Fibroblast of upper back skin (primary cell): ENCODE measurements at regions not wholly inside any gene's neighbourhood (a gene's known extent, or its start where the extent isn't known, plus 50 kb on each side); places are given as distances from the start of the nearest gene placed in this dataset.
"Not testable (repeated sequence)": the region's sequence is repeated elsewhere in the genome, so short reads cannot be mapped to it uniquely, and the experiment has no call there.

Source experiments
- DNase-seq: peaks from one replicate; pipeline ENCODE4 v3.0.0-alpha.2; 2013

DNA sequence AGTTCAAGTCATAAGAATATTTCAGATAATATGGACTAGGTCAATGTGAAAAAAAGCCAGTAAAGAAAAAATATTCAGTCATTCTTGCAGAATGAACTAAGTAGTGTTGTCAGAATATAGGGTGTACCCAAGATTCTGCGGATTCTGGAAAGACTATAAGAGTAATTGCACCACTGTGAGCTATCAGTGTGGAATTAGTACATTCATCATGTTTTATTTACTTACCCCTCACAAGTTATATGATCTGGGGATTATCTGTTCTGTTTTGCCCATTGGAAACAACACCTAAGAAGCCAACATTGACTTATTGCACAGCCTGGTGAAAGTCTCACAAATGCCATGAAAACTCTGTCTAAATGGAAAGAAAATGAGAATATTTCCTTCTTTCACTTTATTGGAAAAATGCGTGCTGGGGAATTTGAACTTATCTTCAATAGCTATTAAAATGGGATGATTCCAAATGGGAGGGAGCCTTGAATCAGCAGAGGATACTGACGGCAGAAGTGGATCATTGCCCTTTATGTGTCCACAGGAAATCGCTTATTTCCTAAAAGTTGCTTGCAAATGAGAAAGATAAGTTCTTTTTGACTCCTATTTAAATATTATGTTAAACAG is 563.3 kb upstream of the POM121L12 start:
- DNase-seq: no peak

DNA sequence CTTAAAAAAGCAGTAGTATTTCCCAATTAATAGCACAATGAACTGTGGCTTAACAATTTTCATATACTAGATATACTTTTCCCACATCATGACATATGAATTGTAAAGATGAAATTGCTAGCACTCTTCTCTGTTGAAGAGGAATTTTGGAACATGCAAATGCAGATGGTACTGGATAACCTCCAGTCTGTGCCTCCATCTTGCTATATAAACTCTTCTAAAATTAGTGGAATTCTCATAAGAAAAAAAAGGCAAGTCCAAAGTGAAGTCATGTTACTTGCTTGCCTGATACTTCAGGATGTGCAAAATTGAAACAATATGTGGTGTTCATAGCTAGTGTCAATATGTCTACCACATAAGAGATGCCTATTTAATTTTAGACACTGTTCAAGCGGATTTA is 570.2 kb upstream of the POM121L12 start:
- DNase-seq: no peak

DNA sequence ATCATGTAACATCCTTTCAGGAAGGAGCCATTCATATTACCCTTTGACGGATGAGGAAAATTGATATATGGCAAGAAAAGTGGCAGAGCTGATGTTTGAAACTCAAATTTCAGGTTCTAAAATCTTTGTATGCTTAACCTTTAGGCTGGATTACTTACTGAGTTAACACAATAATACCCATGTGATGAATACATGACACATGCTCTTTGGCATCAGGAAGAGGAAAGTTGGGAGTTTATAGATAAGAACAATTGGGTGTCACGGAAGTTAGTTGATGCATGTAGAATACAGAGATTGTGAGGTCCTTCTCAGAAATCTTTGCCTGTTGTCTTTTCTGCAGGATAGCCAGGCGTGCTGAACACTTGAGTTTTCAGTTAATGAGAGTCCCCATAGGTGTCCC is 572.1 kb upstream of the POM121L12 start:
- DNase-seq: no peak

DNA sequence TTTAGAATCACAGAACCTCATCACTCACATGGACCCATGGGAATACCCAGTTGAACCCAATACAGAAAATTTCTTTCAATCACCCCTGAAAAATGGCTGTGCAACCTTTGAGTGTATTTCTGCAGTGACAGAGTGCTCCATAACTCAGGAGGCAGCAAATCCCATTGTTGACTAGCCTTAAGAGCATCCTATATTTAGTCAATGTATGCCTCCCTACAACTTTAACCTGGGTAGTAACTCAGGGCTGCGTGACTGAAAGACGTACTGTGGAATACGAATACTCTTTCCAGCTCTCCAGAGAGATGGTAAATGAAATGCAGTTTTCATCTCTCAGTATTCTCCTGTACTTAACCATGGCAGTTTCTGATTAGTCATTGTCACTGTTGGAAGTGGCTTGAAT is 573.0 kb upstream of the POM121L12 start:
- no peak for DNase-seq

DNA sequence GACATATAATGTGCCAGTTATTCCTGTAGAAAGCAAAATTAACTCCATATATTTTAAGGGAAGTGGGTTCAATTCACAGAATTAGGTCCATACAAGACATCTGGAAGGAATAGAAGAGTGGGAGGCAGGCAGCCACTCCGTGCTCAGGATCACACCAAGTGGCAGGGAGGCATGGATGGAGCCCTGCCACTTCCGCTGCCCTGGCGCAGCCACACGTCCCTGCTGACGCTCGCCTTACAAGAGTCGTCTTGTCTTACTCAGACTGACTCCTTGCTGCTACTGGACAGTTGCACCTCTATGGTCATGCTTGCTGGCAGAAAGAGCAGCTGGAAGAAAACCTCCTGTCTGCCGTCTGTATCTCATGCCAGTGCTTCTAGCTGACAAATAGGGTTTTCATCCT is 579.9 kb upstream of the POM121L12 start:
- no peak for DNase-seq

DNA sequence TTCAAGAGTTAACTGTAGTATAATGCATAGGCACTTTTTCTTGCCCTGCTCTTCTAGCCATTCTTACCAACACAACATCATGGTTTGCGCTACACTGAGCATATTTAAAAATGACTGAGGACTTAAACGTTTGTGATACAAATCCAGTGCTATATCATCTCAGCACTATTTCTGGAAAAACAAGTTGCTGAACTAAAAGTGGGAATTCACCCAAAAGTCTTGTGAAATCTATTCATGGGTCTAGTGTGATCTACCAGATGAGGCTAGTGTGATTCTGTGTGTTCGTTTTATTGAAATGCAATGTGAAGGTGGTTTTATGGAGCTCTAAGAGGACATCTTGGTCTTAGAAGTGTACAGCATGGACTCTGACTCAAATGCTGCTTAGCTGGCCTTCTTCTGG is 584.6 kb upstream of the POM121L12 start:
- no peak for DNase-seq

DNA sequence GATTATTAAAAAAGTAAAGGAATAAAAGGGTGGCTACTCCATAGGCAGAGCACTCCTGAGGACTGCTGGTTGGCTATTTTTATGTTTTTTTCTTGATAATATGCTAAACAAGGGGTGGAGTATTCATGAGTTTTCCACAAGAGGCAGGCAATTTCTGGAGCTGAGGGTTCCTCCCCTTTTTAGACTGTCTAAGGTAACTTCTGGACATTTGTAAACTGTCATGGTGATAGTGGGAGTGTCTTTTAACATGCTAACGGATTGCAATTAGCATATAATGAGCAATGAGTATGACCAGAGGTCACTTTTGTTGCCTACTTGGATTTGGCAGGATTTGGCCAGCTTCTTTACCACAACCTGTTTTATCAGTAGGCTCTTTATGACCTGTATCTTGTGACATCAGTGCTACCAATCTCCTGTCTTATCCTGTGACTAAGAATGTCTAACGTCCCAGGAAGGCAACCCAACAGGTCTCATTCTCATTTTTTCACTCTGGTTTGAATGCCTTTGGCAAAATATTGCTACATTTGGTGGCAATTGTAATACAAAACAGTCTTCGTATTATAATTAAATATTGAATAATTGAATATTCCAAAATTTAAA is 587.8 kb upstream of the POM121L12 start:
- no peak for DNase-seq

DNA sequence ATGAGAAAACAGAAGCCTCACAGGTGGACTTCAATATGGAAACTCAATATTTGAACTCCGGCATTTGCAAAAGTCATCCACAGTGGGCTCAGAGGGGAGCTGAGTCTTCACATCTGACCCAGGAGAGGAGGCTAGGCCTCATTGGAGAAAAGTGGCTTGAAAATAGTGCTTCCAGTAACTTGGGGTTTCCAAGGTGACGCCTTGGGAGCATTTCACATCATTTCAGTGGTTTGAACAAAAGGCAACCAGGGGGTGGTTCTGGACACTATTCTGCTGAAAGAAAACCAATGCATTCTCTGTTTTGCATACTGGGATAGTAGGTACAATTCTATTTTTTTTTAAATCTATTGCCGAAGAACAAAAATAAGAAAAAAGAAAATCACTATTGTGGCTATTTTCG is 599.2 kb upstream of the POM121L12 start:
- no peak for DNase-seq

DNA sequence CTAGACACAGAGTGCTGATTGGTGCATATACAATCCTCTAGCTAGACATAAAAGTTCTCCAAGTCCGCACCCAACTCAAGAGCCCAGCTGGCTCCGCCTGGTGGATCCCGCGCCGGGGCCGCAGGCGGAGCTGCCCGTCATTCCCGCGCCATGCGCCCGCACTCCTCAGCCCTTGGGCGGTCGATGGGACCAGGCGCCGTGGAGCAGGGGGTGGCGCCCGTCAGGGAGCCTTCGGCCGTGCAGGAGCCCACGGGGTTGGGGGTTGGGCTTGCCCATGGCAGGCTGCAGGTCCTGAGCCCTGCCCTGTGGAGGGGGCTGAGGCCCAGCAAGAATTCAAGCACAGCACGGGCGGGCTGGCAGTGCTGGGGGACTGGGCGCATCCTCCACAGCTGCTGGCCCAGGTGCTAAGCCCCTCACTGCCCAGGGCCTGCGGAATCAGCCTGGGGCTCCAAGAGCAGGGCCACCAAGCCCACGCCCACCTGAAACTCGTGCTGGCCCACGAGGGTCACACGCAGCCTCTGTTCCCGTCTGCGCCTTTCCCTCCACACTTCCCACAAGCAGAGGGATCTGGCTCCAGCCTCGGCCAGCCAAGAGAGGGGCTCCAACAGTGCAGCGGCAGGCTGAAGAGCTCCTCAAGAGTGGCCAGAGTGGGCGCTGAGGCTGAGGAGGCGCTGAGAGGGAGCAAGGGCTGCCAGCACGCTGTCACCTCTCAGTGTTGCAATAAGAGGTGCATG is 604.2 kb upstream of the POM121L12 start:
- DNase-seq: no peak

DNA sequence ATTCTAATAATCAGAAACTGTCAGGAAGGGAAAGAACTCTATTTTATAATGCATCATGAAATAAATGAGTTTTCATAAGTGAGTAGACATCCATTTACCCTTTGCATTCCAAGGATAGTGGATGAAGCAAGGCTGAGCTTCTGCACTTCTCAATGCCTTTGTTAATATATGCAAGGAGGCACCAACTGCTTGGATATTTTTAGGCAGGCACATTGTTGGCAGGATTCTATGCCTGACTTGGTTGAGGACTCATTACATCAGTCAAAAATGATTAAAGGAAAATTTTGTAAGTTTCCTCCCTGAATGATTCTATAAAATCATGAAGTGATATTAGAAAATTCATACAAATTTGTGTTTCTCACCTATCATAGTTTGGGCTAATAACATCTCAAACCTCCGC is 612.2 kb upstream of the POM121L12 start:
- no peak for DNase-seq

DNA sequence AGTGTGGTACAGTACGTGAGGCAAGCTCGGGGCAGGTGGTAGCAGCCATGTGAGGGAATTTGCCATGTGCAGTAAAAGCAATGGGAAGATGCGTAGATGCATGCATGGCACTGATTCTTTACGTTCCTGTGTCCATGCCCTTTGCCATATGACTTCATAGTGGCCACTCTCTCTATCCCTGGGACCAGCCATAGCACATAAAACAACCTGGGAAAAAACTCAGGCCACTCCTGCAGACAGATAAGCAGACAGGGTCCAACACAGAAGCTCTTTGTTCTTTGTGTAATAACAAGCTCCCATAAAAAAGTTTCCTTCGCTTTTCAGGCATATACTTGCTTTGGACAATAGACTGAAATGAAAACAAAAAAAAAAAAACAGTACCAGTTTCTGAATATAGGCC is 622.4 kb upstream of the POM121L12 start:
- DNase-seq: no peak

DNA sequence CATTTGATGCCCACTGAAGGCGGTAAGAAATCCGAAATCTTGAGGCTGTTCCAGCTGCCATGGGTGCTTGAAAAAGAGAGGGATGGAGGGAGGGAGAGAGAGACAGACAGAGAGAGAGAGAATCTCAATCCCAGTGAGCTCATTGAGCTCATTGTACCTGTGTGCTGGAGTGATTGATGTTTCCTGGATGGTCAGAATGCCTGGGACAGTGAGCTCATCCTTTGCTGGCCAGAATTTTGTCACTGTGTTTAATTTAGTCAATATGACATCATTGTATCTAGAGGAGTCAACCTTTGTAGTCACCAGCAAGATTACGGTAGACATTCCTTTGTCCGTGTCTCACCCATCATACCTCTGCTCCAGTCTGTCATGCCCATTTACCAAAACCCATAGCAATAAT is 625.4 kb upstream of the POM121L12 start:
- no peak for DNase-seq

DNA sequence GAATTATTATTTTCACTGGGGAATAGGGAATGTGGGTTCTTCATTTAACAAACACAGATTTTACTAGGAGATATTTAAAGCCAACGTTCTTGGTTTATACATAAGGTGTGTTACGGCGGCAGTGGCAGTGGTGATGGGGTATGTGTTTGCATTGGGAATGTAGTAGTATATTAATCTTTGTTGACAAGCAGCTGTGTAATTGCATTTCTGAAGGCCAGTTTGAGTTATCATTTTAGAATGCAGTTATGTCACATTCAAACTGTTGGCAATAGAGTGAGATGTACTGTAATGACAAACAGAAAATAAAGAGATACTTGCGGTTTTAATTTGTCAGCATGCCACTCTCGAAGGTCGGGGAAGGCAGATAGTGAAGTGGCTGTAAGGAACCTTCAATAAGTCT is 628.6 kb upstream of the POM121L12 start:
- no peak for DNase-seq

DNA sequence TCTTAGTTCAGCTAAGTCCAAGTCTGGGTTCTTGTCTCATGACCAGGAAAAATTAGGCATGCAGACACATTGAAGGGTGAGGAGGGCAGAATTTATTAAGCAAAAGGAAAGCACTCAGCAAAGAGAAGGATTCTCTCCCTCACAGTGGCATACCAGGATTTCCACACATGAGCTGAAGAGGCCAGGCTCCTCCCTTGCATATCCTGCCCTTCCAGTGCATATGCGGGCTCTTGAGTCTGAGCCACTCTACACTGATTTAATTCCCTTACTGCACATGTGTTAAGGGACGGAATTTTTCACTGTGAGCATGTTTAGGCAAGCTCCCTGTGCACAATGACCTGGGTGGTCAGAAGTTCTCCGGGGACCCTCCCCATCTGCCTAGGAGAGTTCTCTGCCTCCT is 652.7 kb upstream of the POM121L12 start:
- DNase-seq: no peak

DNA sequence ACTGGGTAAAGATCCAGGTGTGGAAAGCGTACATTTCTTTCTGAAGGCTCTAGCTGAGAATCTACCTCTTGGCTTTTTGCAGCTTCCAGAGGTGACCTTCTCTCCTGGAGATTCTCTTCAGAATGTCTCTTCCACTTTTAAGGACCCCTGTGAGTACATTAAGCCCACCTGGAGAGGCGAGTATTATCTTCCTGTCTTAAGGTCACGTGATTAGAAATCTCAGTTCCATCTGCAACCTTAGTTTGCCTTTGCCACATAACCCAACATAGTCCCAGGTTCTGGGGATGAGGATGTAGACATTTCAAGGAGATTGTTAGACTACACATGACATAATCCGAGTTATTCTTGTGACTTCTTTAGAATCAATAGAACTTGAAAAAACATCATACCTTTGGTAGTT is 665.5 kb upstream of the POM121L12 start:
- DNase-seq: no peak

DNA sequence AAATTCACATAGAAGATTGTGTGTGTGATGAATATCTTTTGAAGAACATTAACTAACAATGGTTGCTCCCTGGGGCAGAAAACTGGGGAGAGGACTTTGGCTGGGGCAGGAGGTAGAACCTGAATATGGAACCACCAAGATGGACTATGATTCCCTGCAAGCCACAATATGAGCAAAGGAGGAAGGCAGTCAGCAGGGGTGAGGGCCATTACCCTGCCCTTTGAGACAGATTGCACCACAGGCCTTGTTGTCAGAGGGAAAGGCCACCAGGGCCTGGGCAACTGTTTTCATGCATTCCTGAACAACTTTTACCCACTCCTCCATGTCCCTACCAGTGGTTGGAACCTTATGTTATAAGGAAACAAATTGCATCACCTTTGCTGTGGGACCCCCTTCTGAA is 670.1 kb upstream of the POM121L12 start:
- DNase-seq: no peak

DNA sequence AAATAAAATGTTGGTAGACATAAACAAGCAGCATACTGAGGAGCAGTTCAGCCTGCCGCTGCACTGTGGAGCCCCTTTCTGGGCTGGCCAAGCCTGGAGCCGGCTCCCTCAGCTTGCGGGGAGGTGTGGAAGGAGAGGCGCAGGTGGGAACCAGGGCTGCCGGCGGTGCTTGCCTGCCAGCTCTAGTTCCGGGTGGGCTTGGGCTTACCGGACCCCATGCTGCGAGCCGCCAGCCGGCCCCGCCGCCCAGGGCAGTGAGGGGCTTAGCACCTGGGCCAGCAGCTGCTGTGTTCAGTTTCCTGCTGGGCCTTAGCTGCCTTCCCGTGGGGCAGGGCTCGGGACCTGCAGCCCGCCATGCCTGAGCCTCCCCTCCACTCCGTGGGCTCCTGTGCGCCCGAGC is 672.9 kb upstream of the POM121L12 start:
- no peak for DNase-seq

DNA sequence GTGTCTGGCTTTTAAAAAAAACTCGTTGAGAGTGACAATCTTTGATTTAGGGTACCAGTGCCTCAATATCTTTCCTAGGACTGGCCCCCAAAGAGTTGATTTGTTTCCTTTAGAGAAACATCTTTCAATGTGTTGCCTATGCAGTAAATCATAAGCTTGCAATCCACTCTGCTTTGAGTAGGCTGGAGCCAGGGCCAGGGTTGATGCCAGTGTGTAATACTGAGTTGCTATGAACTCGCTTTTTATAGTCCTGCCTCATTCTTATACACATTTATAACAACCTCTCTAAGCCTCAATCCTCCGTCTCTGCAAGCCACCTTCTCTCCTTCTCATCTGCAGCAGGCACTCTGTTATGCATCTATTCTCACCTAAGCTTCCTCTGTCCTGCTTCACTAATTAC is 674.9 kb upstream of the POM121L12 start:
- no peak for DNase-seq

DNA sequence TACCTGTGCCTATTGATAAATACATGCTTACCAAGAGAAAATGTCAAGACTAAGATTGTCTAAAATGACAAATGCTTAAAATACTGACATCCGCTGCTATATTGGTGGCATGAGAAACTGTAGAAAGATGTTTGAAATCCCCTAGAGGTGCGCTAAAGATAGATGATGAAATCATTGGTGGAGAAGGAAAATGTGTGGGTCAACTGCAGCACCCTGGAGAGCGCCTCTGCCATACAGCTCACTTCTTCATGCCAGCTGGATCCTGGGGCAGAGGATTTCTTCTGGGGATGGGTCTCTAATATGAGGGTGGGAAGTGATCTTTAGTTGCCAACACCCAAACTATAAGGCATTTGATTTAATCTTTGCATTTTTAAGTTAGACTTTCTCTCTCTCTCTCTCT is 680.4 kb upstream of the POM121L12 start:
- DNase-seq: no peak

DNA sequence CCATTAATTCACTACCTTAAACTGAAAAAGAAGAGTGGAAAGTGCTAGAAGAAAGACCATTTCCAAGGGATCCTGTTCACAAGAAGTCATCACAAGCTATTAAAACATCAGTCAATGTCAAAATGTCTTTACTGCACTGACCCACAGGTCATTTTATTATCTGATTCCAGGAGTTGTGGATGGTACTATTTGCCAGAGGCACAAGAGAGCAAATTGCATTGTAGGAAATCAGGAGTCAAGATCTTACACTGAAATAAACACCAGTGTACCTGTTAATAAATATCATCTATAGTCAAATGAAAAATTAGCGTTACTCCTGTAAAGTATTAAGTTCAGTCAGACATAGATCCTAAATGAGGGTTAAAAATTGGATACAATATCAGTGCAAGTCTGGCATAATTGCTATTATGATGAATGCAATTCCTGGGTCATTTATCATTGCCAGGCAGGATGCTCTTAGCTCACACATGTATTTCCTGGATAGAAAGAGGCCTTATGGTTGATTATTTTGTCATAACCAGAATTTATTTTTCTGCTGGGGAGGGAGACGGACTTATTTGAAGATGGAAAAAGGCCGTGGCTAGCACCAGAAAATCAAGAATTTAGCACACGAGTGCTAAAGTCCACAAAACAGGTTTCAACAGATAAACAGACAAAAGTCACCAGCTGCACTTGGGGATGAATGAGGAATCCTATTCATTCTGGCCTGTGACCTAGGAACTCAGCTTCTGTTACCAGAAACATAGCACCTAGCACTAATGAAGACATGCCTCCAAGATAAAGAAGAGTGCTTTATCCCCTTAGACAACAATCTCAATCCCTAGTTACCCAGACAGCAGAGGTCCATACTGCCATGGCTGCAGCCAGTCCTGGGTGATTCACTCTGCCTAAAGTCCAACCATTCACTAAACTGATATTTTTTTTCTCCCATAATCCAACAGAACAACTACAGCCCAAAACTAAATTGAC is 683.1 kb upstream of the POM121L12 start:
- DNase-seq: no peak

DNA sequence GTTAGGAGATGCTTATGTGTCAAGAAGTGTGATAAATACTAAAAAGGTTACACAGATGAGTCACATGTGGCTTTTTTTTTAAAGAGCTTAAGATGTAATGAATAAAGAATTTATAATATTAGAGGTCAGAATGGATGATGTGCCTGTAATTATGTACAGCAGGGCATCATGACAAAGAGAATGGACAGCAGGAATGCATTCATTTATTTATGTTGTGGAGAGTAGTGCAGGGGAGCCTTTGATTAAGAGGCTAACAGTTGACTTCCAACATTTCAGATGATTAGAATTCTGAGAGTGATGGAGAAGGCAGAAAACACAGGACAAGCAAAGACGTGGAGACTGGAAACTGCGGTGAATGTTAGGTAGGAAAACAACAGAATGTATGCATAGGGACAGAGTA is 691.4 kb upstream of the POM121L12 start:
- no peak for DNase-seq

DNA sequence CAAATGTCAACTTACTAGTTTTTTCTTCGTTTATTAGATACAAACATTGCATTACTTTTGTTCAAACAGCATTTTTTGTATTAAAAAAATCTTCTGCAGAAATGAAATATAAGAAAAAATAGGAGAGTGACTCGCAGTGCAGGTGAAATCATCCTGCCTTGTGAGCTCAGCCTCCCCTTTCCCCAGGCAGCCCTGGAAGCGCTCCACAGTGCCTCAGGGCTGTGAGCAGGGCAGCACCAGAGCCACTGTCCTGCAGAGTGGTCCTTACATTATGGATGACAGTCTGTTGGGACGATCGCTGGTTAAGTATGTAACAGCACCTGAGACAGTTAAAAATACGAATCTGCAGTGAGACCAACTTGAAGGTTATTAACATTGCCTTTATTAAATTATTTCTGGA is 695.4 kb upstream of the POM121L12 start:
- DNase-seq: no peak

DNA sequence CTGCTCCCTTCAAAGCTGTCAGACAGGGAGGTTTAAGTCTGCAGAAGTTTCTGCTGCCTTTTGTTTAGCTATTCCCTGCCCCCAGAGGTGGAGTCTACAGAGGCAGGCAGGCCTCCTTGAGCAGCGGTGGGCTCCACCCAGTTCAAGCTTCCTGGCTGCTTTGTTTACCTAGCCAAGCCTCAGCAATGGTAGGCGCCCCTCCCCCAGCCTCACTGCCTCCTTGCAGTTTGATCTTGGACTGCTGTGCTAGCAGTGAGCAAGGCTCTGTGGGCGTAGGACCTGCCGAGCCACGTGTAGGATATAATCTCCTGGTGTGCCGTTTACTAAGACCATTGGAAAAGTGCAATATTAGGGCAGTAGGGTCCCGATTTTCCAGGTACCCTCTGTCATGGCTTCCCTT is 707.1 kb upstream of the POM121L12 start:
- not testable (repeated sequence) for DNase-seq

DNA sequence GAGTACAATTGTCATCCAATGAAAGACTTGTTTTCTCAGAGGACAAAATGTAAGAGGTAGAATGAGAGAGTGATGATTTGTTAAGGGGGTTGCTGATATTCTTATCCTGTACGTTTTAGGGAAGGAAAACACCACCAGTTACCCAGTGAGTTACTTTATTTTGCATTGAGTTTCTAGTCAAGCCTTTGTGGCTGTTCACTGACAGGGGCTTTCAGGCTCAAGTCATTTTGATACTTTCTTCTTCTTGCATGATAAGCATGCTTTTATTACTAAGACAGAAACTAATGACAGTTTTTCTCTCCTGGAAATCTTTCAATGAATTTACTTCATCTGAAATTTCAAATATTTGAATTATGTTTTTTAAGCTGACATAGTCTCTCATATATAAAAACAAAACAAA is 710.2 kb upstream of the POM121L12 start:
- DNase-seq: no peak
